SK-N-SH (cell line): ENCODE measurements at regions not wholly inside any gene's neighbourhood (a gene's known extent, or its start where the extent isn't known, plus 50 kb on each side); places are given as distances from the start of the nearest gene placed in this dataset.

Source experiments
- NRF1 ChIP-seq: IDR thresholded peaks from 2 replicates; pipeline ENCODE4 v1.6.1; 2012; ENCODE audit warnings: low read depth, mild to moderate bottlenecking, low read length
- TF ChIP-seq, protein P1 (sequence below): fragments of 200-600 bp; sonication (generic); IDR thresholded peaks from 2 replicates; pipeline ENCODE4 v1.6.1; 2017; ENCODE audit warnings: antibody characterized with exemption, mild to moderate bottlenecking, moderate library complexity

DNA sequence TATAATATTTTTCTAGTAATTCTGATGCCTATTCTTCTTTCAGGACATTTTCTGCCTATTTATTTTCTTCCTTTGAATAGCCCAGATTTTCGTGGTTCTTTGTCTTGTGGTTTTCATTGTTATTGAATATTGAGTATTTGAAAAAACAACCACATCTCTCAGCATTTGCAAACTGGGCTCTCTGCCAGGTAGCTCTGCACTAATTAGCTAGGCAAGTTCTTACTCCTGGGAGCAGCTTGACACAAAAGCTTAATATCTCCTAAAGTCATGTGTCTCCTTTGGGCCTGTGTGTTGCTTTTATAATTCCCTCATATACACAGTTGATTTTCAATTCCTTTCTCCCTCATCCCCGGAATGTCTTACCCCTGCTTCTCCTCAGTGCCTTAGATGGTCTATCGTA is 413.5 kb upstream of the GRIA3 start:
- TF ChIP-seq NRF1, result no peak
- TF ChIP-seq, protein P1, sequence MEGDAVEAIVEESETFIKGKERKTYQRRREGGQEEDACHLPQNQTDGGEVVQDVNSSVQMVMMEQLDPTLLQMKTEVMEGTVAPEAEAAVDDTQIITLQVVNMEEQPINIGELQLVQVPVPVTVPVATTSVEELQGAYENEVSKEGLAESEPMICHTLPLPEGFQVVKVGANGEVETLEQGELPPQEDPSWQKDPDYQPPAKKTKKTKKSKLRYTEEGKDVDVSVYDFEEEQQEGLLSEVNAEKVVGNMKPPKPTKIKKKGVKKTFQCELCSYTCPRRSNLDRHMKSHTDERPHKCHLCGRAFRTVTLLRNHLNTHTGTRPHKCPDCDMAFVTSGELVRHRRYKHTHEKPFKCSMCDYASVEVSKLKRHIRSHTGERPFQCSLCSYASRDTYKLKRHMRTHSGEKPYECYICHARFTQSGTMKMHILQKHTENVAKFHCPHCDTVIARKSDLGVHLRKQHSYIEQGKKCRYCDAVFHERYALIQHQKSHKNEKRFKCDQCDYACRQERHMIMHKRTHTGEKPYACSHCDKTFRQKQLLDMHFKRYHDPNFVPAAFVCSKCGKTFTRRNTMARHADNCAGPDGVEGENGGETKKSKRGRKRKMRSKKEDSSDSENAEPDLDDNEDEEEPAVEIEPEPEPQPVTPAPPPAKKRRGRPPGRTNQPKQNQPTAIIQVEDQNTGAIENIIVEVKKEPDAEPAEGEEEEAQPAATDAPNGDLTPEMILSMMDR, result no peak
